Head of caudate nucleus (tissue), 42 donors: ENCODE measurements at regions not wholly inside any gene's neighbourhood (a gene's known extent, or its start where the extent isn't known, plus 50 kb on each side); places are given as distances from the start of the nearest gene placed in this dataset.
"Not testable (repeated sequence)": the region's sequence is repeated elsewhere in the genome, so short reads cannot be mapped to it uniquely, and the experiment has no call there.

Experiments
- DNase-seq, 42 donors: peaks; one replicate each; pipeline versions ENCODE4 v3.0.0 to v3.0.0-alpha.2; 2020 to 2021; ENCODE audit warnings: mixed read lengths in 7 of 42
- intact Hi-C: fragments of 100-400 bp; cut with DNase I; formaldehyde crosslinking; loops from one replicate; pipeline ENCODE4 v1.15.0; 2022

- DNase-seq: no peak
- intact Hi-C loops: no loop called here
Measured at GRCh38 chr22:19598054-19598855, 74.0 kb upstream of the CLDN5 start.

GRCh38 chr22:19599004-19599403 lies 74.8 kb upstream of the CLDN5 start:
- DNase-seq: no peak
- intact Hi-C loops: no loop called here

GRCh38 chr22:19599626-19600243 lies 75.5 kb upstream of the CLDN5 start:
- no peak for DNase-seq
- intact Hi-C loops: no loop called here

- not testable (repeated sequence) for DNase-seq
Measured at GRCh38 chr22:19603346-19603745, 79.1 kb upstream of the CLDN5 start.

GRCh38 chr22:19603767-19604166 lies 79.6 kb upstream of the CLDN5 start:
- no peak for DNase-seq
- intact Hi-C loops: no loop called here

More at GRCh38 chr22:19603346-19603745, 79.1 kb upstream of the CLDN5 start:
- intact Hi-C loops: not testable (repeated sequence)

- intact Hi-C loops: no loop called here
- DNase-seq: no peak
Measured at GRCh38 chr22:19604711-19605268, 80.6 kb upstream of the CLDN5 start.

GRCh38 chr22:19605508-19606331 lies 81.5 kb upstream of the CLDN5 start:
- intact Hi-C loops: no loop called here
- no peak for DNase-seq

GRCh38 chr22:19606332-19607191 lies 82.4 kb upstream of the CLDN5 start:
- DNase-seq: no peak
- intact Hi-C loops: no loop called here

- intact Hi-C loops: no loop called here
- DNase-seq: peak in 32 of 42 donors; percentile 1 to 77 (median 46)
Measured at GRCh38 chr22:19607192-19608002, 83.2 kb upstream of the CLDN5 start.

- DNase-seq: peak in 7 of 42 donors; percentile 1 to 44 (median 24)
- intact Hi-C loops: no loop called here
Measured at GRCh38 chr22:19608003-19608690, 83.9 kb upstream of the CLDN5 start.

GRCh38 chr22:19609753-19610152 lies 85.5 kb upstream of the CLDN5 start:
- DNase-seq, intact Hi-C loops: not testable (repeated sequence)

- DNase-seq: no peak
- intact Hi-C loops: no loop called here
Measured at GRCh38 chr22:19610518-19611253, 86.5 kb upstream of the CLDN5 start.

- intact Hi-C loops: no loop called here
- DNase-seq: no peak
Measured at GRCh38 chr22:19611590-19611989, 87.4 kb upstream of the CLDN5 start.

- intact Hi-C loops: no loop called here
- DNase-seq: no peak
Measured at GRCh38 chr22:19612866-19613572, 88.8 kb upstream of the CLDN5 start.

GRCh38 chr22:19614536-19614863 lies 90.3 kb upstream of the CLDN5 start:
- intact Hi-C loops: no loop called here
- DNase-seq: peak in 4 of 42 donors; percentile 5 to 29 (median 18)

GRCh38 chr22:19615001-19615461 lies 90.8 kb upstream of the CLDN5 start:
- intact Hi-C loops: no loop called here
- no peak for DNase-seq
